ENCODE measurements at regions not wholly inside any gene's neighbourhood (a gene's known extent, or its start where the extent isn't known, plus 50 kb on each side); places are given as distances from the start of the nearest gene placed in this dataset.

GRCh38 chr1:14309984-14310383, 288.5 kb upstream of the KAZN start:
- H3K27ac Mint-ChIP-seq, result no peak overlapping the region
- H3K4me3 Mint-ChIP-seq (ENCODE audit: low read depth), result no peak overlapping the region
- H3K9me3 Mint-ChIP-seq (ENCODE audit: low read depth), result peaks cover 4% of the 10 kb centered on the region
- no peak for DNase-seq (ENCODE audit: low spot score, unreplicated experiment)
- peaks cover 6% of the 10 kb centered on the region for H3K27me3 Mint-ChIP-seq
- TF ChIP-seq, protein P1, sequence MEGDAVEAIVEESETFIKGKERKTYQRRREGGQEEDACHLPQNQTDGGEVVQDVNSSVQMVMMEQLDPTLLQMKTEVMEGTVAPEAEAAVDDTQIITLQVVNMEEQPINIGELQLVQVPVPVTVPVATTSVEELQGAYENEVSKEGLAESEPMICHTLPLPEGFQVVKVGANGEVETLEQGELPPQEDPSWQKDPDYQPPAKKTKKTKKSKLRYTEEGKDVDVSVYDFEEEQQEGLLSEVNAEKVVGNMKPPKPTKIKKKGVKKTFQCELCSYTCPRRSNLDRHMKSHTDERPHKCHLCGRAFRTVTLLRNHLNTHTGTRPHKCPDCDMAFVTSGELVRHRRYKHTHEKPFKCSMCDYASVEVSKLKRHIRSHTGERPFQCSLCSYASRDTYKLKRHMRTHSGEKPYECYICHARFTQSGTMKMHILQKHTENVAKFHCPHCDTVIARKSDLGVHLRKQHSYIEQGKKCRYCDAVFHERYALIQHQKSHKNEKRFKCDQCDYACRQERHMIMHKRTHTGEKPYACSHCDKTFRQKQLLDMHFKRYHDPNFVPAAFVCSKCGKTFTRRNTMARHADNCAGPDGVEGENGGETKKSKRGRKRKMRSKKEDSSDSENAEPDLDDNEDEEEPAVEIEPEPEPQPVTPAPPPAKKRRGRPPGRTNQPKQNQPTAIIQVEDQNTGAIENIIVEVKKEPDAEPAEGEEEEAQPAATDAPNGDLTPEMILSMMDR (IDR thresholded peaks at IDR 0.05; ENCODE audit: unreplicated experiment), result no peak
- H3K36me3 Mint-ChIP-seq (ENCODE audit: insufficient read depth), result no peaks in the 10 kb centered on the region
- peaks cover 1% of the 10 kb centered on the region for H3K4me1 Mint-ChIP-seq (ENCODE audit: low read depth)

- Mint-ChIP-seq H3K4me3 (ENCODE audit: low read depth) (no peak overlapping the region), H3K9me3 (ENCODE audit: low read depth) (peaks cover 4% of the 10 kb centered on the region), H3K36me3 (ENCODE audit: insufficient read depth) (no peaks in the 10 kb centered on the region), H3K27me3 (peaks cover 5% of the 10 kb centered on the region), H3K27ac (no peak overlapping the region), H3K4me1 (ENCODE audit: low read depth) (peaks cover 1% of the 10 kb centered on the region)
- DNase-seq (ENCODE audit: low spot score, unreplicated experiment), result no peak
- TF ChIP-seq, protein P1 (IDR thresholded peaks at IDR 0.05; ENCODE audit: unreplicated experiment), result no peak
These were observed 288.0 kb upstream of the KAZN start for GRCh38 chr1:14310476-14310875.

DNA sequence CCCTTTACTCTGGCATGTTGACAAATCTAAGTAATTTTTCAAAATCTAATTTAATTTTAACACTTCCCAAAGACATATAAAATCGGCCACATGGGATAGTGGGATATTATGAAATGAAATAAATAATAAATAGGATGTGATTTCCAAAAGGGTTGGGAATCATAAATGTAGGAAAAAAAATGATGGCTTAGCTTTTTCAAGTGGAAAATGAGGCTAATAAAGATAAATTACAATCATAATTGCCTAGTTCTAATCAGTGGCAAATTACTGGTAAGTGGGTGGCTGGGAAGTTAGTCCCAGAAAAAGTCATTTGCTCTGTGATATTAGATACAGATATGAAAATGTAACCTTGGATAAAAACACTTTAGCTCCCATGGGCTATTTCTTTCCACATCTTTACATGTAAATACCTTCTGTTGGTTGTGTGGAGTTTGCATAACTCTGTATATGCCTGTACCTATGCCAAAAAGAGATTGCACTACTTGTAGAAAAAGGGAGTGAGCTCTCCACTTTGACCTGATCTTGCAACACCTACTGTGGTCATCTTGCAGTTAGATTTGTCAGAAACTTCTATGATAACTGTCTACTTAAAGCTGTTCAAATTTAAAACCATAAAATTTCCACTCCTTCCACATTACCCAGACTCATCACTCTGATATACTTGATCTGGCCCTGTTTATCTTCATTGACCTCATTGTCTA, 284.6 kb upstream of the KAZN start:
- TF ChIP-seq, protein P1 (IDR thresholded peaks at IDR 0.05; ENCODE audit: unreplicated experiment), result no peak
- Mint-ChIP-seq H3K4me3 (ENCODE audit: low read depth) (no peak overlapping the region), H3K9me3 (ENCODE audit: low read depth) (peaks cover 4% of the 10 kb centered on the region), H3K27ac (no peak overlapping the region), H3K4me1 (ENCODE audit: low read depth) (peaks cover 1% of the 10 kb centered on the region), H3K27me3 (peaks cover 10% of the 10 kb centered on the region), H3K36me3 (ENCODE audit: insufficient read depth) (no peaks in the 10 kb centered on the region)
- no peak for DNase-seq (ENCODE audit: low spot score, unreplicated experiment)

GRCh38 chr1:14318830-14319229, 279.7 kb upstream of the KAZN start:
- Mint-ChIP-seq H3K27ac (no peak overlapping the region), H3K4me3 (ENCODE audit: low read depth) (no peak overlapping the region), H3K9me3 (ENCODE audit: low read depth) (no peaks in the 10 kb centered on the region), H3K27me3 (peaks cover 13% of the 10 kb centered on the region), H3K4me1 (ENCODE audit: low read depth) (no peaks in the 10 kb centered on the region), H3K36me3 (ENCODE audit: insufficient read depth) (no peaks in the 10 kb centered on the region)
- DNase-seq (ENCODE audit: low spot score, unreplicated experiment), result no peak
- TF ChIP-seq, protein P1 (IDR thresholded peaks at IDR 0.05; ENCODE audit: unreplicated experiment), result no peak

- Mint-ChIP-seq H3K27me3 (peaks cover 13% of the 10 kb centered on the region), H3K27ac (no peak overlapping the region)
- TF ChIP-seq, protein P1 (IDR thresholded peaks at IDR 0.05; ENCODE audit: unreplicated experiment), result no peak
These were observed 278.0 kb upstream of the KAZN start for GRCh38 chr1:14320518-14320917.

More at GRCh38 chr1:14320518-14320917, 278.0 kb upstream of the KAZN start:
- Mint-ChIP-seq H3K4me3 (ENCODE audit: low read depth) (no peak overlapping the region), H3K36me3 (ENCODE audit: insufficient read depth) (no peaks in the 10 kb centered on the region), H3K9me3 (ENCODE audit: low read depth) (no peaks in the 10 kb centered on the region), H3K4me1 (ENCODE audit: low read depth) (no peaks in the 10 kb centered on the region)
- no peak for DNase-seq (ENCODE audit: low spot score, unreplicated experiment)
